Endothelial cell of umbilical vein (primary cell): ENCODE measurements at regions not wholly inside any gene's neighbourhood (a gene's known extent, or its start where the extent isn't known, plus 50 kb on each side); places are given as distances from the start of the nearest gene placed in this dataset.

Experiments
- BruUV-seq: library from RNA; stranded (reverse); fragments of 400-500 nt; replicated peaks from 2 replicates; lab custom pipeline; 2021; lab: Mats Ljungman, UMichigan
- CTCF ChIA-PET: fragments of 300-600, 350-600 bp; sonication (Branson Sonifier 250); formaldehyde crosslinking; loops from one replicate; lab custom pipeline; 2021; ENCODE audit warnings: antibody characterized with exemption, inconsistent platforms; lab: Charles Lee
- POLR2A ChIA-PET: fragments of 300-600, 350-600 bp; sonication (Branson Sonifier 250); formaldehyde crosslinking; loops from one replicate; lab custom pipeline; 2021; ENCODE audit warnings: antibody characterized with exemption, inconsistent platforms; lab: Charles Lee
- DNase-seq: peaks from one replicate; pipeline ENCODE4 v3.0.0-alpha.2; 2011; ENCODE audit warnings: low read depth, low spot score
- FAIRE-seq: peaks from 2 replicates; lab custom pipeline; 2011; peaks lifted over from hg19 to GRCh38; lab: Jason Lieb, UNC
- H2AFZ ChIP-seq: 2 replicates; pipeline ENCODE4 v1.6.0; 2012; ENCODE audit warnings: low read depth, low read length, control low read depth, inconsistent platforms
- H3K27ac ChIP-seq: 2 replicates; pipeline ENCODE4 v1.5.1; 2011; ENCODE audit warnings: low read depth, mild to moderate bottlenecking, control low read depth, low read length, moderate library complexity; ENCODE audit not compliant: insufficient read depth
- H3K27me3 ChIP-seq, 2 experiments: 2 replicates each; pipeline versions ENCODE4 v1.6.0 to v1.6.1; 2011; ENCODE audit warnings: low read length in 2 of 2, mixed read lengths in 1 of 2; ENCODE audit not compliant: control insufficient read depth in 2 of 2, insufficient read depth in 2 of 2
- H3K36me3 ChIP-seq, 2 experiments: 2 replicates in 1 of 2; 3 replicates in 1 of 2; pipeline ENCODE4 v1.5.1; 2011; ENCODE audit warnings: low read length in 2 of 2, mild to moderate bottlenecking in 1 of 2, moderate library complexity in 1 of 2; ENCODE audit not compliant: control insufficient read depth in 2 of 2, insufficient read depth in 2 of 2; ENCODE audit errors: extremely low read depth in 1 of 2
- H3K4me1 ChIP-seq: 3 replicates; pipeline ENCODE4 v1.5.1; 2011; ENCODE audit warnings: mild to moderate bottlenecking, low read length; ENCODE audit not compliant: control insufficient read depth, insufficient read depth; ENCODE audit errors: extremely low read depth
- H3K4me2 ChIP-seq: 2 replicates; pipeline ENCODE4 v1.6.1; 2011; ENCODE audit warnings: low read length, control low read depth, mixed read lengths; ENCODE audit not compliant: insufficient read depth
- H3K4me3 ChIP-seq, 3 experiments: fragments of 200-600 bp in 1 of 3; sonication (generic), shearing (Covaris generic) in 1 of 3; replicated peaks in 1 of 3; 2 replicates each; pipeline ENCODE4 v1.5.1; 2011 to 2016; ENCODE audit warnings: control low read depth in 3 of 3, low read length in 3 of 3, mild to moderate bottlenecking in 2 of 3, inconsistent platforms in 1 of 3, low read depth in 1 of 3, moderate library complexity in 1 of 3; ENCODE audit not compliant: insufficient read depth in 1 of 3
- H3K79me2 ChIP-seq: 2 replicates; pipeline ENCODE4 v1.6.0; 2012; ENCODE audit warnings: low read length, inconsistent platforms; ENCODE audit not compliant: control insufficient read depth, insufficient read depth
- H3K9ac ChIP-seq: replicated peaks from 2 replicates; pipeline ENCODE3; 2011; ENCODE audit warnings: low read length, control low read depth; ENCODE audit not compliant: insufficient read depth; ENCODE audit errors: extremely low read depth
- H3K9me1 ChIP-seq: replicated peaks from 3 replicates; pipeline ENCODE4 v1.6.0; 2011; ENCODE audit warnings: mild to moderate bottlenecking, low read length; ENCODE audit not compliant: control insufficient read depth, insufficient read depth; ENCODE audit errors: extremely low read depth
- H3K9me3 ChIP-seq: replicated peaks from 2 replicates; pipeline ENCODE4 v1.5.1; 2012; ENCODE audit warnings: low read length, inconsistent platforms; ENCODE audit not compliant: control insufficient read depth, insufficient read depth
- H4K20me1 ChIP-seq: replicated peaks from 2 replicates; pipeline ENCODE3; 2011; ENCODE audit warnings: mild to moderate bottlenecking, low read length; ENCODE audit not compliant: control insufficient read depth, insufficient read depth; ENCODE audit errors: extremely low read depth
- EZH2 ChIP-seq: IDR thresholded peaks from 2 replicates; pipeline ENCODE4 v1.6.1; 2012; ENCODE audit warnings: borderline replicate concordance, low read depth, mild to moderate bottlenecking, moderate library complexity, low read length, inconsistent platforms; ENCODE audit not compliant: severe bottlenecking
- FOS ChIP-seq: IDR thresholded peaks from 2 replicates; pipeline ENCODE4 v1.6.1; 2011; ENCODE audit warnings: mild to moderate bottlenecking, low read length, moderate library complexity, borderline replicate concordance; ENCODE audit not compliant: insufficient read depth
- GATA2 ChIP-seq: IDR thresholded peaks from 2 replicates; pipeline ENCODE4 v1.7.0; 2011; ENCODE audit warnings: low read depth, mild to moderate bottlenecking, moderate library complexity, mixed read lengths, low read length; ENCODE audit not compliant: insufficient read length, insufficient read depth
- JUN ChIP-seq: IDR thresholded peaks from 2 replicates; pipeline ENCODE4 v1.6.1; 2011; ENCODE audit warnings: borderline replicate concordance, low read depth; ENCODE audit not compliant: insufficient read length, insufficient read depth
- MYC ChIP-seq: IDR thresholded peaks from one replicate; pipeline ENCODE4 v1.6.1; 2011; ENCODE audit warnings: mild to moderate bottlenecking, low read depth, low read length
- POLR2A ChIP-seq: IDR thresholded peaks from 2 replicates; pipeline ENCODE4 v1.6.1; 2012; ENCODE audit warnings: low read depth, mild to moderate bottlenecking, control low read depth, low read length
- POLR2AphosphoS5 ChIP-seq: IDR thresholded peaks from 2 replicates; pipeline ENCODE4 v1.6.1; 2012; ENCODE audit warnings: low read depth, mild to moderate bottlenecking, control low read depth, low read length, moderate library complexity; ENCODE audit not compliant: insufficient read depth
- dilution Hi-C: fragments of 300-500 bp; cut with MboI; formaldehyde crosslinking; loops from one replicate; pipeline ENCODE4 v1.15.0; 2019; ENCODE audit warnings: low sequenced_read_pairs; ENCODE audit not compliant: extremely low pct_ligation_motif_present
- intact Hi-C: fragments of 100-400 bp; cut with micrococcal nuclease; formaldehyde crosslinking; loops from one replicate; pipeline ENCODE4 v1.10.0; 2022
- TF ChIP-seq, protein P1 (sequence below), 2 donors: IDR thresholded peaks; 1 replicate in 1 of 2; 2 replicates in 1 of 2; pipeline ENCODE4 v1.5.1; 2011; ENCODE audit warnings: low read length in 2 of 2, mild to moderate bottlenecking in 2 of 2, moderate library complexity in 2 of 2, control low read depth in 1 of 2, inconsistent platforms in 1 of 2, low read depth in 1 of 2; ENCODE audit not compliant: insufficient read depth in 1 of 2; ENCODE audit errors: extremely low read depth in 1 of 2
- TF ChIP-seq, protein P2 (sequence below): IDR thresholded peaks from 2 replicates; pipeline ENCODE4 v1.6.1; 2011; ENCODE audit not compliant: insufficient read depth, insufficient read length

DNA sequence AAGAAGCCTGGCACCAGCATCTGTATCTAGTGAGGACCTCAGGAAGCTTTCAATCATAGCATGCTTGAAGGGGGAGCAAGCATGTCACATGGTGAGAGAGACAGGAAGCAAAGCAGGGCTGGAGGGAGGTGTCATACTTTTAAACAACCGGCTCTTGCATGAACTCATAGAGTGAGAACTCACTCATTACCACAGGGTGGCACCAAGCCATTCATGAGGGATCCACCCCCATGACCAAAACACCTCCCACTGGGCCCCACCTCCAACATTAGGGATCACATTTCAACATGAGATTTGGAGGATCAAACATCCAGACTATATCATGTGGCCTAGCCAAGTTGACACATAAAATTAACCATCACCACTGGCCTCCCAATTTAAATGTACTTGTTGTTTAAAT lies 125.1 kb upstream of the KCND3 start:
- no peak for FAIRE-seq
- no peaks in the 10 kb centered on the region for H3K36me3 ChIP-seq
- H4K20me1 ChIP-seq: no peaks in the 10 kb centered on the region
- H3K9me3 ChIP-seq: no peaks in the 10 kb centered on the region
- no peaks in the 10 kb centered on the region for H3K9me1 ChIP-seq
- H2AFZ ChIP-seq: no peak overlapping the region
- no peaks in the 10 kb centered on the region for H3K4me1 ChIP-seq
- H3K4me3 ChIP-seq: no peak overlapping the region
- ChIA-PET POLR2A (no interaction called here), CTCF (no interaction called here)
- H3K4me2 ChIP-seq: no peak overlapping the region
- no TSS peak for BruUV-seq
- no peaks in the 10 kb centered on the region for H3K79me2 ChIP-seq
- no peak overlapping the region for H3K27ac ChIP-seq
- H3K27me3 ChIP-seq: no peaks in the 10 kb centered on the region
- no peak overlapping the region for H3K9ac ChIP-seq
- intact Hi-C loops (no loop called here), dilution Hi-C loops (no loop called here)
- TF ChIP-seq, protein P1, sequence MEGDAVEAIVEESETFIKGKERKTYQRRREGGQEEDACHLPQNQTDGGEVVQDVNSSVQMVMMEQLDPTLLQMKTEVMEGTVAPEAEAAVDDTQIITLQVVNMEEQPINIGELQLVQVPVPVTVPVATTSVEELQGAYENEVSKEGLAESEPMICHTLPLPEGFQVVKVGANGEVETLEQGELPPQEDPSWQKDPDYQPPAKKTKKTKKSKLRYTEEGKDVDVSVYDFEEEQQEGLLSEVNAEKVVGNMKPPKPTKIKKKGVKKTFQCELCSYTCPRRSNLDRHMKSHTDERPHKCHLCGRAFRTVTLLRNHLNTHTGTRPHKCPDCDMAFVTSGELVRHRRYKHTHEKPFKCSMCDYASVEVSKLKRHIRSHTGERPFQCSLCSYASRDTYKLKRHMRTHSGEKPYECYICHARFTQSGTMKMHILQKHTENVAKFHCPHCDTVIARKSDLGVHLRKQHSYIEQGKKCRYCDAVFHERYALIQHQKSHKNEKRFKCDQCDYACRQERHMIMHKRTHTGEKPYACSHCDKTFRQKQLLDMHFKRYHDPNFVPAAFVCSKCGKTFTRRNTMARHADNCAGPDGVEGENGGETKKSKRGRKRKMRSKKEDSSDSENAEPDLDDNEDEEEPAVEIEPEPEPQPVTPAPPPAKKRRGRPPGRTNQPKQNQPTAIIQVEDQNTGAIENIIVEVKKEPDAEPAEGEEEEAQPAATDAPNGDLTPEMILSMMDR (IDR thresholded peaks at IDR 0.05; ENCODE audit: extremely low read depth in 1 of 2, insufficient read depth in 1 of 2, low read depth in 1 of 2, low read length in 2 of 2): no peak
- TF ChIP-seq EZH2: no peak
- TF ChIP-seq, protein P2, sequence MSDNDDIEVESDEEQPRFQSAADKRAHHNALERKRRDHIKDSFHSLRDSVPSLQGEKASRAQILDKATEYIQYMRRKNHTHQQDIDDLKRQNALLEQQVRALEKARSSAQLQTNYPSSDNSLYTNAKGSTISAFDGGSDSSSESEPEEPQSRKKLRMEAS: no peak
- no peak for TF ChIP-seq FOS
- TF ChIP-seq GATA2: no peak
- no peak for DNase-seq

DNA sequence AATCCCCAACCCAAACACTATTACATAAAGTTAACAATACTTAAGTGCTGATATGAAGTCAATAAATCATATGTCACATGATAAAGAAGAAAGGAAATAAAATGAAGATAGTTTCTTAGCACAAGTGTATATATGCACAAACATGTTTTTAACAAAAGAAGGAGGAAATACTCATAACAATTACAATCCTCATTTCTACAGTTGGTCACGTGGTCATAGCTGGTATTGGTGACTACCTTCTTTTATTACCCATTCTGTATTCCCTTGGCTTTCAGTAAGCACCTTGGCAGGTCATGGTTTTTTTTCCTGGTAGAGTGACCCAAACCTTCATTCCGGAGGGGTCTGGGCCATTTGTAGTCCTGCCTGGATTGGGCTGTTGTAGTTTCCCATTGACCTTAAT lies 137.1 kb upstream of the KCND3 start:
- BruUV-seq: no TSS peak
- H3K9ac ChIP-seq: no peak overlapping the region
- H3K4me3 ChIP-seq: no peak overlapping the region
- H2AFZ ChIP-seq: no peak overlapping the region
- CTCF ChIA-PET: no interaction called here
- no peaks in the 10 kb centered on the region for H4K20me1 ChIP-seq
- no peaks in the 10 kb centered on the region for H3K9me1 ChIP-seq
- H3K36me3 ChIP-seq: no peaks in the 10 kb centered on the region
- TF ChIP-seq GATA2 (no peak), POLR2AphosphoS5 (no peak), JUN (no peak), MYC (no peak), POLR2A (no peak), FOS (no peak), EZH2 (no peak)
- TF ChIP-seq, protein P2: no peak
- TF ChIP-seq, protein P1 (IDR thresholded peaks at IDR 0.05; ENCODE audit: extremely low read depth in 1 of 2, insufficient read depth in 1 of 2, low read depth in 1 of 2, low read length in 2 of 2): no peak
- H3K9me3 ChIP-seq: no peaks in the 10 kb centered on the region
- dilution Hi-C loops (no loop called here), intact Hi-C loops (no loop called here)
- H3K4me2 ChIP-seq: no peak overlapping the region
- POLR2A ChIA-PET: no interaction called here
- DNase-seq: no peak
- H3K27ac ChIP-seq: no peak overlapping the region
- no peaks in the 10 kb centered on the region for H3K4me1 ChIP-seq
- H3K79me2 ChIP-seq: no peaks in the 10 kb centered on the region
- no peak for FAIRE-seq
- H3K27me3 ChIP-seq: no peaks in the 10 kb centered on the region
